IMR-90 (cell line): ENCODE measurements at regions not wholly inside any gene's neighbourhood (a gene's known extent, or its start where the extent isn't known, plus 50 kb on each side); places are given as distances from the start of the nearest gene placed in this dataset.

Experiments
- ATAC-seq: fragments of 200-7000 bp; cut with Tn5 transposase; 2 replicates; pipeline ENCODE4 v1.9.1; 2020; ENCODE audit warnings: low read depth, mild to moderate bottlenecking, moderate library complexity
- BruUV-seq: library from RNA; stranded (reverse); fragments of 400-500 nt; replicated peaks from 2 replicates; lab custom pipeline; 2021; lab: Mats Ljungman, UMichigan
- CTCF ChIA-PET: fragments of 300-600 bp; formaldehyde crosslinking; extraction: SDS; loops from one replicate; lab custom pipeline; 2021; ENCODE audit warnings: antibody characterized with exemption; lab: Yijun Ruan, JAX
- POLR2A ChIA-PET: fragments of 300-600 bp; sonication (Branson Sonifier 250); formaldehyde crosslinking; loops from one replicate; lab custom pipeline; 2022; ENCODE audit warnings: antibody characterized with exemption; ENCODE audit not compliant: unreplicated experiment; lab: Charles Lee
- DNase-seq: peaks from one replicate; pipeline ENCODE4 v3.0.0; 2013
- H2AFZ ChIP-seq: replicated peaks from 2 replicates; pipeline ENCODE3; 2013; ENCODE audit warnings: low read length, mild to moderate bottlenecking; ENCODE audit not compliant: poor library complexity
- H2AK5ac ChIP-seq: 2 replicates; pipeline ENCODE4 v1.6.1; 2013; ENCODE audit warnings: low read depth, low read length, inconsistent platforms
- H2AK9ac ChIP-seq: replicated peaks from 2 replicates; pipeline ENCODE3; 2013; ENCODE audit warnings: mild to moderate bottlenecking, low read depth, low read length, moderate library complexity; ENCODE audit not compliant: poor library complexity
- H2BK120ac ChIP-seq: 2 replicates; pipeline ENCODE4 v1.6.1; 2013; ENCODE audit warnings: low read depth, low read length, inconsistent platforms
- H2BK15ac ChIP-seq: 3 replicates; pipeline ENCODE4 v1.6.1; 2013; ENCODE audit warnings: low read depth, low read length, inconsistent platforms
- H2BK20ac ChIP-seq: 2 replicates; pipeline ENCODE4 v1.6.1; 2013; ENCODE audit warnings: low read depth, mild to moderate bottlenecking, inconsistent platforms, low read length, moderate library complexity
- H2BK5ac ChIP-seq: 2 replicates; pipeline ENCODE4 v1.6.1; 2013; ENCODE audit warnings: mild to moderate bottlenecking, low read depth, low read length, inconsistent platforms; ENCODE audit not compliant: poor library complexity, severe bottlenecking
- H3K14ac ChIP-seq: replicated peaks from 2 replicates; pipeline ENCODE4 v1.6.1; 2013; ENCODE audit warnings: low read depth, low read length, inconsistent platforms
- H3K18ac ChIP-seq: 2 replicates; pipeline ENCODE4 v1.6.1; 2013; ENCODE audit warnings: low read depth, low read length, control low read depth
- H3K23ac ChIP-seq: 2 replicates; pipeline ENCODE4 v1.6.1; 2013; ENCODE audit warnings: low read depth, low read length, inconsistent platforms
- H3K27ac ChIP-seq: 2 replicates; pipeline ENCODE4 v1.5.1; 2013; ENCODE audit warnings: mild to moderate bottlenecking, control low read depth, low read length; ENCODE audit not compliant: insufficient read depth
- H3K27me3 ChIP-seq: 2 replicates; pipeline ENCODE4 v1.6.1; 2013; ENCODE audit warnings: low read length; ENCODE audit not compliant: control insufficient read depth, insufficient read depth
- H3K36me3 ChIP-seq: 2 replicates; pipeline ENCODE4 v1.6.1; 2013; ENCODE audit warnings: low read length, mixed read lengths; ENCODE audit not compliant: control insufficient read depth, insufficient read depth
- H3K4ac ChIP-seq: 2 replicates; pipeline ENCODE4 v1.6.1; 2013; ENCODE audit warnings: low read depth, low read length, inconsistent platforms
- H3K4me1 ChIP-seq: 2 replicates; pipeline ENCODE4 v1.6.1; 2013; ENCODE audit warnings: low read length, mixed read lengths; ENCODE audit not compliant: control insufficient read depth, insufficient read depth
- H3K4me2 ChIP-seq: 2 replicates; pipeline ENCODE4 v1.6.1; 2013; ENCODE audit warnings: low read depth, mild to moderate bottlenecking, control low read depth, low read length, moderate library complexity
- H3K4me3 ChIP-seq: 2 replicates; pipeline ENCODE4 v1.5.1; 2013; ENCODE audit warnings: low read depth, mild to moderate bottlenecking, control low read depth, low read length, moderate library complexity; ENCODE audit not compliant: insufficient read depth
- H3K56ac ChIP-seq: 2 replicates; pipeline ENCODE4 v1.6.1; 2013; ENCODE audit warnings: low read length, inconsistent platforms; ENCODE audit not compliant: insufficient read depth; ENCODE audit errors: extremely low read depth
- H3K79me1 ChIP-seq, 2 experiments: 2 replicates each; pipeline ENCODE4 v1.6.1; 2013; ENCODE audit warnings: low read length in 2 of 2, inconsistent platforms in 1 of 2, low read depth in 1 of 2
- H3K9ac ChIP-seq: 2 replicates; pipeline ENCODE4 v1.6.1; 2013; ENCODE audit warnings: low read depth, low read length, control low read depth
- H3K9me1 ChIP-seq: 2 replicates; pipeline ENCODE4 v1.6.1; 2013; ENCODE audit warnings: low read length, inconsistent platforms; ENCODE audit not compliant: insufficient read depth
- H3K9me3 ChIP-seq: 2 replicates; pipeline ENCODE4 v1.6.1; 2013; ENCODE audit warnings: low read length; ENCODE audit not compliant: control insufficient read depth, insufficient read depth
- H4K20me1 ChIP-seq: 2 replicates; pipeline ENCODE4 v1.6.1; 2013; ENCODE audit warnings: low read length, inconsistent platforms; ENCODE audit not compliant: insufficient read depth
- H4K5ac ChIP-seq: 2 replicates; pipeline ENCODE4 v1.6.1; 2013; ENCODE audit warnings: mild to moderate bottlenecking, low read depth, low read length, control low read depth
- H4K8ac ChIP-seq, 2 experiments: 2 replicates each; pipeline ENCODE4 v1.6.1; 2013; ENCODE audit warnings: low read depth in 2 of 2, low read length in 2 of 2, control low read depth in 1 of 2, inconsistent platforms in 1 of 2
- H4K91ac ChIP-seq: 2 replicates; pipeline ENCODE4 v1.6.1; 2013; ENCODE audit warnings: low read depth, low read length, inconsistent platforms; ENCODE audit not compliant: insufficient read depth
- CTCF ChIP-seq: conservative IDR thresholded peaks from 2 replicates; pipeline ENCODE4 v1.5.1; 2012; ENCODE audit warnings: mild to moderate bottlenecking, low read depth, low read length, improper control_type of control experiment
- ELK1 ChIP-seq: fragments of 150-350 bp; IDR thresholded peaks from 2 replicates; pipeline ENCODE4 v1.6.1; 2016; ENCODE audit warnings: low read depth, mild to moderate bottlenecking, low read length, moderate library complexity, borderline replicate concordance
- FOS ChIP-seq: fragments of 150-350 bp; IDR thresholded peaks from 2 replicates; pipeline ENCODE4 v1.6.1; 2016; ENCODE audit warnings: low read depth, low read length
- NFE2L2 ChIP-seq: fragments of 150-350 bp; IDR thresholded peaks from 2 replicates; pipeline ENCODE4 v1.6.1; 2016; ENCODE audit warnings: low read depth, mild to moderate bottlenecking, low read length
- RAD21 ChIP-seq: IDR thresholded peaks from 2 replicates; pipeline ENCODE4 v1.6.1; 2012; ENCODE audit warnings: low read length, improper control_type of control experiment
- RCOR1 ChIP-seq: IDR thresholded peaks from 2 replicates; pipeline ENCODE4 v1.6.1; 2012; ENCODE audit warnings: mild to moderate bottlenecking, low read length, improper control_type of control experiment; ENCODE audit not compliant: insufficient replicate concordance
- RFX5 ChIP-seq: IDR thresholded peaks from 2 replicates; pipeline ENCODE4 v1.8.0; 2012; ENCODE audit warnings: low read depth, mild to moderate bottlenecking, low read length, moderate library complexity
- SMC3 ChIP-seq: fragments of 150-350 bp; IDR thresholded peaks from 2 replicates; pipeline ENCODE4 v1.6.1; 2016; ENCODE audit warnings: low read depth, mild to moderate bottlenecking, antibody characterized with exemption, low read length, moderate library complexity
- USF2 ChIP-seq: fragments of 150-350 bp; IDR thresholded peaks from 2 replicates; pipeline ENCODE4 v1.6.1; 2017; ENCODE audit warnings: mild to moderate bottlenecking, antibody characterized with exemption, low read length, low read depth
- WGBS, 2 experiments: methylation state at CpG; one replicate each; pipeline versions ENCODE4 v1.1.5 to v1.1.7; 2013; ENCODE audit warnings: missing lambda C conversion rate in 2 of 2; ENCODE audit not compliant: insufficient read length in 1 of 2; ENCODE audit errors: extremely low coverage in 2 of 2; 5-methylcytosine and 5-hydroxymethylcytosine counted together
- dilution Hi-C: fragments of 300-500 bp; cut with HindIII; formaldehyde crosslinking; loops from one replicate; pipeline ENCODE4 v1.14.3; 2018; ENCODE audit warnings: low sequenced_read_pairs; ENCODE audit not compliant: unreplicated experiment
- in situ Hi-C: fragments of 300-500 bp; cut with MboI; formaldehyde crosslinking; loops from 3 replicates; pipeline ENCODE4 v1.14.3; 2019; ENCODE audit warnings: low sequenced_read_pairs, inconsistent platforms, mixed read lengths
- intact Hi-C: fragments of 100-400 bp; cut with micrococcal nuclease; formaldehyde crosslinking; loops from 2 replicates; pipeline ENCODE4 v1.10.0; 2022

GRCh38 chr16:48054881-48055601 lies 100.8 kb downstream of the ABCC12 start:
- WGBS, 2 experiments = 27% methylated on average over 6 of the region's 24 CpGs; no CpG with 5 or more reads in 1 of the 2 experiments
- in situ Hi-C loops = loop anchor here (5.0 kb wide), 1 partner anchor 102 kb away; the partner anchor contains the start of gene ABCC12
- H3K4me3 ChIP-seq = no peak overlapping the region
- ATAC-seq (peak; percentile 83), DNase-seq (peak; percentile 71)
- no peak overlapping the region for H4K91ac ChIP-seq
- no peaks in the 10 kb centered on the region for H4K20me1 ChIP-seq
- H3K79me1 ChIP-seq = no peaks in the 10 kb centered on the region
- no peaks in the 10 kb centered on the region for H3K9me1 ChIP-seq
- POLR2A ChIA-PET = no interaction called here
- no peak overlapping the region for H2BK20ac ChIP-seq
- peak overlapping the region; percentile 47; the same call in 1 of the 2 replicates for H3K4me2 ChIP-seq
- no peak overlapping the region for H2AK5ac ChIP-seq
- no TSS peak for BruUV-seq
- H3K23ac ChIP-seq = no peak overlapping the region
- H2BK5ac ChIP-seq = no peak overlapping the region
- no peak overlapping the region for H3K14ac ChIP-seq
- H2BK15ac ChIP-seq = no peak overlapping the region
- TF ChIP-seq RAD21 (peak; percentile 88), ELK1 (no peak), NFE2L2 (no peak), FOS (no peak), SMC3 (peak; percentile 80), RFX5 (no peak), RCOR1 (no peak), USF2 (no peak), CTCF (peak; percentile 91)
- no peak overlapping the region for H2AK9ac ChIP-seq
- dilution Hi-C loops = no loop called here
- H3K4me1 ChIP-seq = peaks cover 6% of the 10 kb centered on the region
- H3K9ac ChIP-seq = no peak overlapping the region
- H3K36me3 ChIP-seq = no peaks in the 10 kb centered on the region
- peak overlapping the region; percentile 71 for H2AFZ ChIP-seq
- no peak overlapping the region for H4K8ac ChIP-seq
- no peak overlapping the region for H3K56ac ChIP-seq
- H3K18ac ChIP-seq = no peak overlapping the region
- no peak overlapping the region for H3K27ac ChIP-seq
- no peak overlapping the region for H4K5ac ChIP-seq
- CTCF ChIA-PET = interaction anchor here (0.8 to 1.9 kb wide), 10 partner anchors 8 to 912 kb away, joined by 3 to 13 read pairs (median 4); partner anchors contain the start of gene NETO2
- no peak overlapping the region for H3K4ac ChIP-seq
- H3K9me3 ChIP-seq = no peaks in the 10 kb centered on the region
- no peak overlapping the region for H2BK120ac ChIP-seq
- H3K27me3 ChIP-seq = no peaks in the 10 kb centered on the region
- intact Hi-C loops = loop anchor here (2.0 to 10.0 kb wide), 5 partner anchors 67 to 1018 kb away; partner anchors contain the start of genes ITFG1 and PHKB
